Stimulated activated naive B cell treated with anti-CD40 and anti-IgM and Interleukin-4, amounts not matched to agents 10 μg/mL and 1 μg/mL and 100 μg/mL, for 72 hours (primary cell): ENCODE measurements at regions not wholly inside any gene's neighbourhood (a gene's known extent, or its start where the extent isn't known, plus 50 kb on each side); places are given as distances from the start of the nearest gene placed in this dataset.
"Not testable (repeated sequence)": the region's sequence is repeated elsewhere in the genome, so short reads cannot be mapped to it uniquely, and the experiment has no call there.

Source experiments
- ATAC-seq, 2 donors: fragments of 150-1000 bp; cut with Tn5 transposase; replicated peaks; 2 replicates each; pipeline ENCODE4 v1.10.0; 2021; ENCODE audit warnings: moderate library complexity in 1 of 2
- DNase-seq: peaks from one replicate; pipeline ENCODE4 v3.0.0; 2021
- H3K27ac Mint-ChIP-seq: one replicate; pipeline ENCODE4 v1.8.0; 2022; ENCODE audit warnings: mild to moderate bottlenecking, mixed read lengths
- H3K27me3 Mint-ChIP-seq, 2 donors: one replicate each; pipeline ENCODE4 v1.8.0; 2022; ENCODE audit warnings: mixed read lengths in 2 of 2
- H3K36me3 Mint-ChIP-seq, 2 donors: one replicate each; pipeline ENCODE4 v1.8.0; 2022; ENCODE audit warnings: mixed read lengths in 2 of 2, mild to moderate bottlenecking in 1 of 2
- H3K4me1 Mint-ChIP-seq, 2 donors: one replicate each; pipeline ENCODE4 v1.8.0; 2022; ENCODE audit warnings: mixed read lengths in 2 of 2, mild to moderate bottlenecking in 1 of 2
- H3K4me3 Mint-ChIP-seq, 2 donors: one replicate each; pipeline ENCODE4 v1.8.0; 2022; ENCODE audit warnings: mild to moderate bottlenecking in 2 of 2, mixed read lengths in 2 of 2, moderate library complexity in 1 of 2
- H3K9me3 Mint-ChIP-seq, 2 donors: one replicate each; pipeline ENCODE4 v1.8.0; 2022; ENCODE audit warnings: mixed read lengths in 2 of 2, mild to moderate bottlenecking in 1 of 2

DNA sequence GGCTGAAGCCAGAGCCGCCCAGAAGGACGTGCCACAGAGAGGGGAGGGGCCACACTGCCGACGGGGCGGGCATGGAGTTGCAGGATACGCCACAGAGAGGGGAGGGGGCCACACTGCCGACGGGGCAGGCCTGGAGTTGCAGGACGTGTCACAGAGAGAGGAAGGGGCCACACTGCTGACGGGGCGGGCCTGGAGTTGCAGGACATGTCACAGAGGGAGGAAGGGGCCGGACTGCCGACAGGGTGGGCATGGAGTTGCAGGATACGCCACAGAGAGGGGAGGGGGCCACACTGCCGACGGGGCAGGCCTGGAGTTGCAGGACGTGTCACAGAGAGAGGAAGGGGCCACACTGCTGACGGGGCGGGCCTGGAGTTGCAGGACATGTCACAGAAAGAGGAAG, 99.4 kb upstream of the C1orf174 start:
- DNase-seq, H3K36me3 Mint-ChIP-seq, ATAC-seq, H3K9me3 Mint-ChIP-seq, H3K4me3 Mint-ChIP-seq, H3K27ac Mint-ChIP-seq: not testable (repeated sequence)
- peaks cover 26 to 45% of the 10 kb centered on the region in 2 donors for H3K27me3 Mint-ChIP-seq
- H3K4me1 Mint-ChIP-seq, result peaks cover 7 to 10% of the 10 kb centered on the region in 2 donors

DNA sequence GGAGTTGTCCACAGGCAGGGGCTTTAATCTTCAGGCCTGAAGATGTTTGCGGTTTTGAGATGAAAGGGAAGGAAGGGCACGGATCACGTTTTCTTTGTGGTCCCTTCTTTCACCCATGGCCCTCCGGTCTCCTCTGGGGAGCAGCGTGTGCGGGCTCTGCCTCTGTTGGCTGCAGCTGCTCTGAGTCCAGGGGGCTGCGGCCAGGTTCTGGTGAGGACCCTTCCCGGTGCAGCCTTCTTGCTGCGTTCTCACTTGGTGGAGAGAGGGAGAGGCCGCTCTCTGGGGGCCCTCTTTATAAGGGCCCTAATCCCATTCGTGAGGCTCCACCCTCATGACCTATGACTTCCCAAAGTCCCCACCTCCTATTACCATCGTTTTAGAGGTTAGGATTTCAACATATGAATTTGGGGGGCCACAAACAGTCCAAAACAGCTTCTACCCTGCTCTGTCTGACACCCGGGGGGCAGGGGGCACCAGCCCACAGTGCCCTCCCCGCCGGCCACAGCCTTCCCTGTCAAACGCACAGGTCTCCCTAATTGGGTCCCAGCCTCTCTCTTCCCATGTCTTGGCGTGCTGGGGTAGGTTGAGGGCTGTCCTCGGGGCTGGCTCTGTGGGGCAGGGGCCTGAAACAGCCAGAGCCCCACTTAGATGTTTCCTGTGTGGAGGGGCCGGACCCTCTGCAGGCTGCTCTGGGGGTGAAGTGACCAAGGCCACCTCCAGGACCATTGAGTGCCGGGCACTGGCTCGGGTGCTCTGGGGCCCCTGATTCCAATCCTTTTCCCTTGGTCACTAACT, 100.1 kb upstream of the C1orf174 start:
- ATAC-seq (no peak), DNase-seq (no peak)
- Mint-ChIP-seq H3K4me1 (peaks cover 13% of the 10 kb centered on the region in 2 donors), H3K9me3 (peaks cover 0 to 2% of the 10 kb centered on the region in 2 donors), H3K27ac (no peak overlapping the region), H3K36me3 (peaks cover 0 to 1% of the 10 kb centered on the region in 2 donors), H3K4me3 (no peak overlapping the region), H3K27me3 (peaks cover 26 to 42% of the 10 kb centered on the region in 2 donors)

DNA sequence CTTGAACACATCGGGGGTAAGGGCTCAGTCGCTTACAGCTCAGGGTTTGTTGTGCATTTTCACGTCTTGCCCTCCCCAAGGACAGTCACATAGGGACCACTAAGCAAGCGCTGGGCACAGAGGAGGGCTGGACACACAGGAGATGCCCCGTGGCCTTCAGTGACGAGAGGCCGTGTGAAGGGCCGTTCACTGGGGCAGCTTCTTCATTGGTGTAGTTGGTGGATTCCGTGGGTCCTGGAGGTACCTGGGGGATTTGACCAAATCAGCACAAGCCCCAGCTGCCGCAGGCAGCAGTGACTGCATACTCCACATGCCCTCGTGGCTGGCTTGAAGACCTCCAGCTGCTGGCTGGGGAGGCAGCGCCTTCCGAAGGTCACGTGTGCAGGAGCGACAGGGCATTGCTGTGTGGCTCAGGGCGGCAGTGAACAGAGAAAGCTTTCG, 100.8 kb upstream of the C1orf174 start:
- Mint-ChIP-seq H3K4me3 (no peak overlapping the region), H3K4me1 (peaks cover 16 to 18% of the 10 kb centered on the region in 2 donors), H3K9me3 (peaks cover 0 to 4% of the 10 kb centered on the region in 2 donors), H3K27me3 (peaks cover 26 to 42% of the 10 kb centered on the region in 2 donors), H3K27ac (no peak overlapping the region), H3K36me3 (peaks cover 0 to 4% of the 10 kb centered on the region in 2 donors)
- DNase-seq, result no peak
- no peak for ATAC-seq

DNA sequence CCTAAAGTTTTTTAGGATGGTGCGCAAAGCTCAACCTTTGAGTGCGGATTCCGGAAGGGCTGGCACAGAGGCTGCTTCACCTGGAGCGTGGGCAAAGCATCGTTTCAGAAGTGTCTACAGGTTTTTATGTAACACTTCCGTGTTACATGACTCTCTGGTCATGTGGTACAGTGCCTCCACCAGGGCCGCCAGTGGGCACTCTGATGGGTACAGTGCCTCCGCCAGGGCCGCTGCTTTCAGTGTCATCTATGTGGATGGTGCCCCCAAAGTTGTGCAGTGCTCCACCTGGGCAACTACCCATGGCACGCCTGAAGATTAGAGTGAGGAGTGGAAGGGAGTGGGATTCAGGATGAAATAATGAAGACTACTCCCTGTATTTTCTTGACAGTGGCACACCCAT, 101.4 kb upstream of the C1orf174 start:
- peaks cover 25 to 36% of the 10 kb centered on the region in 2 donors for H3K27me3 Mint-ChIP-seq
- H3K4me1 Mint-ChIP-seq, result peaks cover 16 to 18% of the 10 kb centered on the region in 2 donors
- peaks cover 0 to 4% of the 10 kb centered on the region in 2 donors for H3K9me3 Mint-ChIP-seq
- peaks cover 0 to 4% of the 10 kb centered on the region in 2 donors for H3K36me3 Mint-ChIP-seq
- DNase-seq (no peak), ATAC-seq (no peak)
- H3K4me3 Mint-ChIP-seq, result no peak overlapping the region
- no peak overlapping the region for H3K27ac Mint-ChIP-seq

DNA sequence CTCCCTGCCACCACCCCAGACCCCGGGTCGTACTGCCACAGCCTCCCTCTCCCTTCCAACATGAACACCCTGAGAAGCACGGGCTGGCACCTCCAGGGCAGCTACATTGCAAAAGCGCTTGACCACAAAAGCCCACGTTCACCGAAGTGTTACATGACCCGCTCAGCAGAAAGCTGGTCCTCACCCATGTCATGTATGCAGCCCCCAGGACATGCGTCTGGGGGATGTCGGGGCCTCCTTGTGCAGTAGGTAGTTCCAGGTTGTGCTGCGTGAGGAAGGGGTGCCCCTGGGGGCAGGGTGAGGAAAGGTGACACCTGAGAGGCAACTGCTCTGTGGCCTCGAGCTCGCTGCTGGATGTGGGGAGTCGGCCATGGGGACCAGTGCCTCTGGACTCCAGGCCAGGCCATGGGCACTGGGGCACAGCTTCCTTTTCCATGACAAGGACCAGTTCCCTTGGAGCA, 102.0 kb upstream of the C1orf174 start:
- no peak for DNase-seq
- H3K36me3 Mint-ChIP-seq, result peaks cover 0 to 9% of the 10 kb centered on the region in 2 donors
- peaks cover 19 to 30% of the 10 kb centered on the region in 2 donors for H3K27me3 Mint-ChIP-seq
- H3K9me3 Mint-ChIP-seq, result peaks cover 5 to 7% of the 10 kb centered on the region in 2 donors
- H3K27ac Mint-ChIP-seq, result peak overlapping the region; percentile 1
- no peak overlapping the region for H3K4me3 Mint-ChIP-seq
- ATAC-seq, result no peak
- peaks cover 17 to 23% of the 10 kb centered on the region in 2 donors for H3K4me1 Mint-ChIP-seq

DNA sequence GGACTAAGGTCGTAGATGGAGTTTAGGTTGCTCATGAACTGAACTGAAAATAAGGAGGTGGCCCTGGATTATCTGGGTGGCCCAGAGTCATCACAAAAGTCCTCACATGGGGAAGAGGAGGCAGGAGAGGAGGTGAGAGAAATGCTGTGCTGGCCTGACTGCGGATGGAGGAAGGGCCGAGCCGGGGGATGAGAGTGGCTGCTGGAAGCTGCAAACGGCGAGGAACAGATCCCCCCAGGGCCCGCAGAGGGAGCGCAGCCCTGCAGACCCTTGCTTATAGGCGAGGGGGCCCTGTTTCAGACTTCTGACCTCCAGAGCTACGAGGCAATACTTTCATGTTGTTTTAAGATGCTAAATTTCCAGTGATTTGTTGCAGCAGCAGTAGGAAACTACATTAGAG, 102.7 kb upstream of the C1orf174 start:
- ATAC-seq, result no peak
- H3K36me3 Mint-ChIP-seq, result peaks cover 4 to 15% of the 10 kb centered on the region in 2 donors
- no peak overlapping the region for H3K4me3 Mint-ChIP-seq
- DNase-seq, result no peak
- H3K9me3 Mint-ChIP-seq, result peaks cover 10 to 11% of the 10 kb centered on the region in 2 donors
- peaks cover 20 to 31% of the 10 kb centered on the region in 2 donors for H3K27me3 Mint-ChIP-seq
- H3K27ac Mint-ChIP-seq, result no peak overlapping the region
- peaks cover 20 to 29% of the 10 kb centered on the region in 2 donors for H3K4me1 Mint-ChIP-seq

DNA sequence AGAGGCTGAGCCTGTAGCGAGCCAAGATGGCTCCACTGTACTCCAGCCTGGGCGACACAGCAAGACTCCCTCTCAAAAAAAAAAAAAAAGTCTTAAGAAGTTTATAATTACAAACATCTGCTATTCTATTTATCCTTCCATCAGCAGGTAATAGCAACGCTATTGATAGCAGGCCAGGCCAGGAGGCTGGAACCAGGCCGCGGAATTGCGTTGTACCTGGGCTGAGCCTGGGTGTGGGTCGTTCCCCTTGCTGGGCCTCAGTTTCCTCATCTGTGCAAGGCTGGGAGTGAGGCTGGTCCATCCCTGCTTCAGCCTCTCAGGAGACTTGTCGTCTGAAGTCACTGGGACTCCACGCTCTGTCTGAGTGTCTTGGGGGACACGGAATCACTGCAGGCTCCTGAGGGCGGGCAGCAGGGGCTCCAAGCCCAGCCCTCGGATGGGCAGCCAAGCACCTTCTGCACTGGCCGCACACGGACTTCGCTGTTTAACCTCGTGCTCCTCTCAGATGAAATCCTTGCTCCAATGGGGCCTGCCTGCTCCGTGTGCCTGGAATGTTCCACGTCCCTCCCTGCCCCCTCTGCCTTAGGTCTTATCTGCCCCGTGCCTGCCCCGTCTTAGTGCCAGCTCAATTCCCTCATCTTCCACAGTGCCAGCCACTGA, 103.9 kb upstream of the C1orf174 start:
- Mint-ChIP-seq H3K9me3 (peaks cover 11% of the 10 kb centered on the region in 2 donors), H3K27ac (peak overlapping the region; percentile 96), H3K36me3 (peaks cover 4 to 16% of the 10 kb centered on the region in 2 donors), H3K4me1 (peaks cover 20 to 31% of the 10 kb centered on the region in 2 donors), H3K4me3 (no peak overlapping the region), H3K27me3 (peaks cover 10 to 24% of the 10 kb centered on the region in 2 donors)
- ATAC-seq (no peak), DNase-seq (no peak)

DNA sequence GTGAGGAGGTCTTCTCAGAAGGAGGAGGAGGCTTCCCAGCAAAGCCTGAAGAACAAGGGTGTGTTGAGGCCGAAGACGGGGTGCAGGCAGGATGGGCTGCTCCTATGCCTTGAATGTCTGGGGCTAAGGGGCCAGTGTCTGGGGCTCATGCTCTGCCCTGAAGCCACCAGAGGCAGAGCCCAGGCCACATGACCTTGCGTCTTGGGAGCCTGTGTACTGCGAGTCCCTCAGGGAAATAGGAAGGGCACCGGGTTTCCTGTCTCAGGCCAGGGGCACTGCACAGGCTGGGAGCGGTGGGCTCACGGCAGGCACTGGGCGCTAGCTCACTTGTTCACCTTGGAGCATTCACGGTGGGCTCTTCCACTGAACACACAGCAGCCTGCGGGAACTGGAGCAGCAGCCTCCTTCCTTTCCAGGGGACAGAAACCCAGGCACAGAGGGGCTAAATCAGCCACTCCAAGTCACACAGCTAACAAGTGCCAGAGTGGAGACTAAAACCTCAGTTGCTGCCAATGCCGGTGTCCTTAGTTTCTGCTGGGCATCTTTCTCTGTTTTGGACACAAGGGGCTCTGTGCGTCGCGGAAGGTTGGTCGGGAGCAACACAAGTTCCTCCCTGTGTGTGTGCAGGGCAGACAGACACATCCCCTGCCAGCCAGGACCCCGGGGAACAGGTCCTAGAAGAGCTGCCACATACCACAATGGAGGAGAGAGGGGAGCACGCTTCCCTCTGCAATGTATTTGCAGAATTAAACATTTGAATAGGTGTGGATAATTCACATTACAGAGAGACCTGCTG, 104.8 kb upstream of the C1orf174 start:
- peak overlapping the region in 1 of 2 donors; percentile 47 for H3K4me3 Mint-ChIP-seq
- peak overlapping the region; percentile 96 for H3K27ac Mint-ChIP-seq
- H3K27me3 Mint-ChIP-seq, result peaks cover 5 to 15% of the 10 kb centered on the region in 2 donors
- H3K9me3 Mint-ChIP-seq, result peaks cover 11% of the 10 kb centered on the region in 2 donors
- ATAC-seq (no peak), DNase-seq (no peak)
- peaks cover 4 to 16% of the 10 kb centered on the region in 2 donors for H3K36me3 Mint-ChIP-seq
- H3K4me1 Mint-ChIP-seq, result peaks cover 18 to 30% of the 10 kb centered on the region in 2 donors

DNA sequence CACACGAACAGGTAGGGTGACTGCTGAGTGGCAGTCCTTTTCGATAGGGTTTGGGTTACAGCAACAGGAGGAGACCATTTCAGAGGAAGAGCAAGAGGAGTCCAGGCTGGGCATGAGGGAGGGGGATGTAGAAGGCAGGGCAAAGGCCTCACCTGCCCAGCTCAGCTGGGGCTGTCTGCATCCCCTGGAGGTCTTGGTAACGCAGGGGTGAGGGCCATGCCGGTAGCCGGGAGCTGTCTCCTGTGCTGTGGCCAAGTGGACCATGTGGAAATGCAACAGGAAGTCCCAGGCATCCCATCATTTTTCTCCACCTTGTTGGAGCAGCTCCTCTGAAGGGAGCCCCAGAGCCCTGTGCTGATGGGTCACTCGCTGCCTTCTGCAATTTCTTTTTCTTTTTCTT, 105.4 kb upstream of the C1orf174 start:
- Mint-ChIP-seq H3K4me1 (peaks cover 18 to 27% of the 10 kb centered on the region in 2 donors), H3K36me3 (peaks cover 4 to 16% of the 10 kb centered on the region in 2 donors), H3K4me3 (peak overlapping the region in 1 of 2 donors; percentile 47), H3K27ac (peak overlapping the region; percentile 96), H3K27me3 (peaks cover 5 to 9% of the 10 kb centered on the region in 2 donors), H3K9me3 (peaks cover 11% of the 10 kb centered on the region in 2 donors)
- no peak for DNase-seq
- no peak for ATAC-seq

DNA sequence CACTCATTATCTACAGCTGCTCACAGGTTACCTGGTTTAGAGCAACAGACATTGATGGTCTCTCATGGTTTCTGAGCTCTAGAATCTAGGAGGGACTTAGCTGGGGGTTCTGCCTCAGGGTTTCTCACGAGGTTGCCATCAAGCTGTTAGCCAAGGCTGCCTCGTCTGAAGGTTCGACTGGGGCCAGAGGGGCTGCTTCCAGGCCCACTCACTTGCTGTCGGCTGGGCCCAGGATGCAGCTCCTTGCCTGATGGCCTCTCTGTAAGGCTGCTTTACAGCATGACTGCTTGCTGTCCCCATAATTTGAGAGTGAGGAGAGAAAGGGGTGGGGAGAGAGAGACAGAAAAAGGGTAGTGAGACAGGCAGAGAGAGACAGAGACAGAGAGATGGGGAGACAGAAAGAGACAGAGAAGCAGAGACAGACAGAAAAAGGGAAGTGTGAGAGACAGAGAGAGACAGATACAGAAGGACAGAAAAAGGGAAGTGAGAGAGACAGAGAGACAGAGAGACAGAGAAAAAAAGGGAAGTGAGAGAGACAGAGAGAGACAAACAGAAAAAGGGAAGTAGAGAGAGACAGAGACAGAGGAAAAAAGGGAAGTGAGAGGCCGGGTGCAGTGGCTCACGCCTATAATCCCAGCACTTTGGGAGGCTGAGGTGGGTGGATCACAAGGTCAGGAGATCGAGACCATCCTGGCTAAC, 106.8 kb upstream of the C1orf174 start:
- Mint-ChIP-seq H3K4me1 (peaks cover 18 to 27% of the 10 kb centered on the region in 2 donors), H3K27me3 (peaks cover 5 to 7% of the 10 kb centered on the region in 2 donors), H3K27ac (peak overlapping the region; percentile 96), H3K36me3 (peaks cover 4 to 16% of the 10 kb centered on the region in 2 donors), H3K9me3 (peaks cover 11% of the 10 kb centered on the region in 2 donors), H3K4me3 (peak overlapping the region; percentile 17 to 75)
- ATAC-seq (peak; percentile 66 to 70), DNase-seq (no peak)

DNA sequence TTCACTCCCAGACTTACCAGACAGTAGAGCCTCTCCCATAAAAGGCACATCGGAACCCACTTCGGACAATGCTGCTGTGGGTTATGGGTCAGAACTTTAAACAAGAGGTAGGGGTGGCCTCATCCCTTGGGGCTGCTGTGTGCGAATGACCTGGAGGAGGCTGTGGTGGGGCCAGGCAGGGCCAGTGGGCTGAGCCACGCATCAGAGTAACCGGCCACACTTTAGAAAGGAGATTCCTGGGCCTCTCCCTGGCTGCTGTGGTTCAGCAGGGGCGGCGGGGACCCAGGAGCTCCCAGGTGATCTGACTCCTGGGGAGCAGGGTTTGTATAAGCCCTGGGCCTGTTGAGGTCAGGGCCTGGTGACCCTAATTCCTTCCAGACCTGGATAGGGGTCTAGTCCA, 110.2 kb upstream of the C1orf174 start:
- H3K4me3 Mint-ChIP-seq, result no peak overlapping the region
- H3K36me3 Mint-ChIP-seq, result peaks cover 6 to 13% of the 10 kb centered on the region in 2 donors
- peaks cover 5 to 7% of the 10 kb centered on the region in 2 donors for H3K27me3 Mint-ChIP-seq
- DNase-seq (no peak), ATAC-seq (no peak)
- H3K4me1 Mint-ChIP-seq, result peaks cover 12 to 23% of the 10 kb centered on the region in 2 donors
- H3K27ac Mint-ChIP-seq, result no peak overlapping the region
- H3K9me3 Mint-ChIP-seq, result peaks cover 8 to 11% of the 10 kb centered on the region in 2 donors

DNA sequence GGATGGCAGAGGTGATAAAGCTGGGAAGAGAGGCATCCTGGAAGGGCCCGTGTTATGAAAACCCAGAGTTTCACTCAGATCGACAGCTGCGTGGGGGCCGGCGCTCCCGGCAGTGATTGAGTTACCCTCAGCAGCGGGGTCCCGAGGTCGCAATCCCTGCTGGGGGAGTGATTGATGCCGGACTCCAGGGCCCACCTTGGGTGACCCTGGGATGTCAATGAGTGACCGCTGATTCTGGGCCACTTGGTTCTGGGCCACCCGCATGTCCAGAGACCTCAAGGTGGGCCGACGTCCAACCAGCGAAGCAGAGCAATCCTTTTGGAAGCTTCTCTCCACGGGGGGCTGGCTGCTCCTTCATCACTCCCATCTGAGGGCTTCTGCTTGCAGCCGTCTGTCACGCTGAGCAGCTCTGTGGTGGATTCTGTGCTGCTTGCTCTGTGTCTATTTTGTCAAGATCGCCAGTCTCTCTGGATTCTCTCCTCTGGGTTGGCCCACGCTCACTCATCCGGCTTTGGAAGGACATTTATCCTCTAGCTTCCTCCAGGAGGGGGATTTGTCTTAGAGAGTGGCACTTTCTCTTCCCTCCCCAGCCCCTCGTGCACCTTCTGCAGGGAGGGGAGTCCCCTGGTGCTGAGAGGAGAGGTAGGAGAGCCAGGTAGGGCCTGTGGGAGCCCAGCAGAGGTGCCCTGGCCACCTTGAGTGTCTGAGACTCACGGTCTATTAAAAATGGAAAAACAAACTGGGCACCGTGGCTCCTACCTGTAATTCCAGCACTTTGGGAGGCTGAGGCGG, 110.9 kb upstream of the C1orf174 start:
- H3K36me3 Mint-ChIP-seq, result peaks cover 6 to 12% of the 10 kb centered on the region in 2 donors
- peaks cover 5 to 7% of the 10 kb centered on the region in 2 donors for H3K27me3 Mint-ChIP-seq
- H3K4me1 Mint-ChIP-seq, result peaks cover 11 to 24% of the 10 kb centered on the region in 2 donors
- H3K4me3 Mint-ChIP-seq, result no peak overlapping the region
- no peak for ATAC-seq
- H3K9me3 Mint-ChIP-seq, result peaks cover 7 to 11% of the 10 kb centered on the region in 2 donors
- no peak for DNase-seq
- no peak overlapping the region for H3K27ac Mint-ChIP-seq
